SK-N-SH (cell line): ENCODE measurements at regions not wholly inside any gene's neighbourhood (a gene's known extent, or its start where the extent isn't known, plus 50 kb on each side); places are given as distances from the start of the nearest gene placed in this dataset.

Experiments
- CTCF ChIP-seq: fragments of 200-600 bp; sonication (generic); IDR thresholded peaks from 2 replicates; pipeline ENCODE4 v1.6.1; 2017; ENCODE audit warnings: antibody characterized with exemption, mild to moderate bottlenecking, moderate library complexity
- ELF1 ChIP-seq: IDR thresholded peaks from 2 replicates; pipeline ENCODE4 v1.4.0; 2012
- EP300 ChIP-seq, 2 experiments: IDR thresholded peaks; 2 replicates each; pipeline versions ENCODE4 v1.4.0 to v1.6.1; 2012; ENCODE audit warnings: borderline replicate concordance in 1 of 2, low read depth in 1 of 2, low read length in 1 of 2
- GABPA ChIP-seq: IDR thresholded peaks from 2 replicates; pipeline ENCODE4 v1.4.0; 2012; ENCODE audit warnings: low read depth, mild to moderate bottlenecking
- IRF3 ChIP-seq: fragments of 150-350 bp; IDR thresholded peaks from 2 replicates; pipeline ENCODE4 v1.6.1; 2016; ENCODE audit warnings: mild to moderate bottlenecking, low read depth, low read length
- JUND ChIP-seq: IDR thresholded peaks from 2 replicates; pipeline ENCODE4 v1.4.0; 2012
- NFIC ChIP-seq: IDR thresholded peaks from 2 replicates; pipeline ENCODE4 v1.4.0; 2012; ENCODE audit warnings: borderline replicate concordance
- POLR2AphosphoS5 ChIP-seq: IDR thresholded peaks from 2 replicates; pipeline ENCODE4 v1.6.1; 2012; ENCODE audit warnings: low read depth, low read length
- RAD21 ChIP-seq: IDR thresholded peaks from 2 replicates; pipeline ENCODE4 v1.6.1; 2012; ENCODE audit warnings: mild to moderate bottlenecking, low read length
- REST ChIP-seq: IDR thresholded peaks from 2 replicates; pipeline ENCODE4 v1.6.1; 2012; ENCODE audit warnings: mild to moderate bottlenecking, low read depth, low read length, moderate library complexity
- RXRA ChIP-seq: IDR thresholded peaks from 2 replicates; pipeline ENCODE4 v1.4.0; 2012; ENCODE audit warnings: low read depth, mild to moderate bottlenecking, borderline replicate concordance
- SMC3 ChIP-seq: IDR thresholded peaks from 2 replicates; pipeline ENCODE4 v1.6.1; 2012; ENCODE audit warnings: low read depth, low read length, improper control_type of control experiment
- TCF12 ChIP-seq: IDR thresholded peaks from 2 replicates; pipeline ENCODE4 v1.4.0; 2012
- YY1 ChIP-seq: IDR thresholded peaks from 2 replicates; pipeline ENCODE4 v1.4.0; 2012; ENCODE audit warnings: low read depth, mild to moderate bottlenecking

GRCh38 chr14:86714575-86714974 is 1184.6 kb downstream of the FLRT2 start:
- TF ChIP-seq CTCF (no peak), NFIC (no peak), JUND (no peak), EP300 (IDR thresholded peaks at IDR 0.05; ENCODE audit: borderline replicate concordance in 1 of 2, low read depth in 1 of 2, low read length in 1 of 2) (no peak), RAD21 (no peak), GABPA (no peak), TCF12 (no peak), ELF1 (no peak), YY1 (no peak), SMC3 (no peak), POLR2AphosphoS5 (no peak), REST (no peak), IRF3 (no peak), RXRA (no peak)
